ENCODE measurements at regions not wholly inside any gene's neighbourhood (a gene's known extent, or its start where the extent isn't known, plus 50 kb on each side); places are given as distances from the start of the nearest gene placed in this dataset.

GRCh38 chr10:1809139-1809741, 71.9 kb upstream of the ADARB2 start:
- WGBS (ENCODE audit: low lambda C conversion rate, missing lambda C conversion rate), result 93% methylated on average over 27 of the region's 27 CpGs
- H3K4me2 ChIP-seq, result no peak overlapping the region
- DNase-seq (ENCODE audit: low spot score), result no peak
- no peak overlapping the region for H3K4me3 ChIP-seq
- no peak overlapping the region for H3K27ac ChIP-seq
- no peaks in the 10 kb centered on the region for H3K4me1 ChIP-seq (ENCODE audit: insufficient read depth)
- H4K20me1 ChIP-seq (ENCODE audit: insufficient read depth, poor library complexity, severe bottlenecking), result no peaks in the 10 kb centered on the region
- no peak overlapping the region for H2AFZ ChIP-seq
- H3K27me3 ChIP-seq, result no peaks in the 10 kb centered on the region
- no peaks in the 10 kb centered on the region for H3K36me3 ChIP-seq (replicated peaks; ENCODE audit: insufficient read depth, low read depth)
- no peak for TF ChIP-seq EZH2 (IDR thresholded peaks at IDR 0.05; ENCODE audit: borderline replicate concordance)
- TF ChIP-seq, protein P1, sequence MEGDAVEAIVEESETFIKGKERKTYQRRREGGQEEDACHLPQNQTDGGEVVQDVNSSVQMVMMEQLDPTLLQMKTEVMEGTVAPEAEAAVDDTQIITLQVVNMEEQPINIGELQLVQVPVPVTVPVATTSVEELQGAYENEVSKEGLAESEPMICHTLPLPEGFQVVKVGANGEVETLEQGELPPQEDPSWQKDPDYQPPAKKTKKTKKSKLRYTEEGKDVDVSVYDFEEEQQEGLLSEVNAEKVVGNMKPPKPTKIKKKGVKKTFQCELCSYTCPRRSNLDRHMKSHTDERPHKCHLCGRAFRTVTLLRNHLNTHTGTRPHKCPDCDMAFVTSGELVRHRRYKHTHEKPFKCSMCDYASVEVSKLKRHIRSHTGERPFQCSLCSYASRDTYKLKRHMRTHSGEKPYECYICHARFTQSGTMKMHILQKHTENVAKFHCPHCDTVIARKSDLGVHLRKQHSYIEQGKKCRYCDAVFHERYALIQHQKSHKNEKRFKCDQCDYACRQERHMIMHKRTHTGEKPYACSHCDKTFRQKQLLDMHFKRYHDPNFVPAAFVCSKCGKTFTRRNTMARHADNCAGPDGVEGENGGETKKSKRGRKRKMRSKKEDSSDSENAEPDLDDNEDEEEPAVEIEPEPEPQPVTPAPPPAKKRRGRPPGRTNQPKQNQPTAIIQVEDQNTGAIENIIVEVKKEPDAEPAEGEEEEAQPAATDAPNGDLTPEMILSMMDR (IDR thresholded peaks at IDR 0.05; ENCODE audit: poor library complexity), result no peak
- no peak for TF ChIP-seq EZH2phosphoT487 (IDR thresholded peaks at IDR 0.05; ENCODE audit: low read depth, severe bottlenecking, unreplicated experiment)
- H3K79me2 ChIP-seq, result no peaks in the 10 kb centered on the region
- H3K9me2 ChIP-seq (replicated peaks; ENCODE audit: insufficient read depth), result no peaks in the 10 kb centered on the region
- no peaks in the 10 kb centered on the region for H3K9me3 ChIP-seq (ENCODE audit: low read depth)

- Histone ChIP-seq H3K36me3 (replicated peaks; ENCODE audit: insufficient read depth, low read depth) (no peaks in the 10 kb centered on the region), H2AFZ (no peak overlapping the region), H3K4me3 (no peak overlapping the region), H4K20me1 (ENCODE audit: insufficient read depth, poor library complexity, severe bottlenecking) (no peaks in the 10 kb centered on the region), H3K4me1 (ENCODE audit: insufficient read depth) (no peaks in the 10 kb centered on the region), H3K27me3 (no peaks in the 10 kb centered on the region), H3K9me2 (replicated peaks; ENCODE audit: insufficient read depth) (no peaks in the 10 kb centered on the region), H3K27ac (no peak overlapping the region), H3K4me2 (no peak overlapping the region), H3K9me3 (ENCODE audit: low read depth) (no peaks in the 10 kb centered on the region), H3K79me2 (no peaks in the 10 kb centered on the region)
- DNase-seq (ENCODE audit: low spot score), result no peak
- TF ChIP-seq, protein P1 (IDR thresholded peaks at IDR 0.05; ENCODE audit: poor library complexity), result no peak
- no peak for TF ChIP-seq EZH2 (IDR thresholded peaks at IDR 0.05; ENCODE audit: borderline replicate concordance)
- TF ChIP-seq EZH2phosphoT487 (IDR thresholded peaks at IDR 0.05; ENCODE audit: low read depth, severe bottlenecking, unreplicated experiment), result no peak
- 94% methylated on average over 25 of the region's 25 CpGs for WGBS (ENCODE audit: low lambda C conversion rate, missing lambda C conversion rate)
Observed at GRCh38 chr10:1807924-1808323, 70.6 kb upstream of the ADARB2 start.

DNA sequence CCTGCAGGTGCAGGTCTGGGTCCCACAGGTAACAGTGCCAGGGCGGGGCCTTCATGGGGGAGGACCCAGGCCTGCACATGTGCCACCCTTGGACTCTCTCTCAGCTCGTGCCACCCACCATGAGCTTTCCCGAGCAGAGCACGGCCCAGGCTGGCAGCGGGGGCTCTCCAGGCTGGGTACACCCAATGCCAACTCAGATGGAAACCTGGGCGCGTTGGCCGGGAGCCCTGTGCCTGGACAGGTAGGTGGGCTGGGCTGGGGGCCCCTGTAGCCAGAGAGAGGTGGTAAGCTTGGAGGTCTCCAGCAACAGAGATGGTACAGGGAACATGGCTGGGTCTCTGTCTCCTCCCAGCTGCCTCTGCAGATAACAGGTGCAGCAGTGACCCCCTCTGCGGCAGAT, 69.9 kb upstream of the ADARB2 start:
- no peak overlapping the region for H3K4me2 ChIP-seq
- DNase-seq (ENCODE audit: low spot score), result no peak
- no peaks in the 10 kb centered on the region for H3K9me2 ChIP-seq (replicated peaks; ENCODE audit: insufficient read depth)
- no peak overlapping the region for H2AFZ ChIP-seq
- 92% methylated on average over 9 of the region's 9 CpGs for WGBS (ENCODE audit: low lambda C conversion rate, missing lambda C conversion rate)
- H3K4me1 ChIP-seq (ENCODE audit: insufficient read depth), result no peaks in the 10 kb centered on the region
- no peaks in the 10 kb centered on the region for H3K9me3 ChIP-seq (ENCODE audit: low read depth)
- H3K4me3 ChIP-seq, result no peak overlapping the region
- no peak for TF ChIP-seq EZH2phosphoT487 (IDR thresholded peaks at IDR 0.05; ENCODE audit: low read depth, severe bottlenecking, unreplicated experiment)
- H3K27ac ChIP-seq, result no peak overlapping the region
- no peaks in the 10 kb centered on the region for H3K36me3 ChIP-seq (replicated peaks; ENCODE audit: insufficient read depth, low read depth)
- no peaks in the 10 kb centered on the region for H3K27me3 ChIP-seq
- no peaks in the 10 kb centered on the region for H3K79me2 ChIP-seq
- H4K20me1 ChIP-seq (ENCODE audit: insufficient read depth, poor library complexity, severe bottlenecking), result no peaks in the 10 kb centered on the region

GRCh38 chr10:1802413-1802812, 65.1 kb upstream of the ADARB2 start:
- no peak overlapping the region for H3K4me2 ChIP-seq
- H3K4me3 ChIP-seq, result no peak overlapping the region
- H3K9me2 ChIP-seq (replicated peaks; ENCODE audit: insufficient read depth), result no peaks in the 10 kb centered on the region
- H3K79me2 ChIP-seq, result no peaks in the 10 kb centered on the region
- H3K36me3 ChIP-seq (replicated peaks; ENCODE audit: insufficient read depth, low read depth), result no peaks in the 10 kb centered on the region
- H3K27ac ChIP-seq, result no peak overlapping the region
- H4K20me1 ChIP-seq (ENCODE audit: insufficient read depth, poor library complexity, severe bottlenecking), result no peaks in the 10 kb centered on the region
- no peaks in the 10 kb centered on the region for H3K27me3 ChIP-seq
- TF ChIP-seq, protein P1 (IDR thresholded peaks at IDR 0.05; ENCODE audit: poor library complexity), result no peak
- no peak for TF ChIP-seq EZH2phosphoT487 (IDR thresholded peaks at IDR 0.05; ENCODE audit: low read depth, severe bottlenecking, unreplicated experiment)
- no peak for TF ChIP-seq EZH2 (IDR thresholded peaks at IDR 0.05; ENCODE audit: borderline replicate concordance)
- no peaks in the 10 kb centered on the region for H3K9me3 ChIP-seq (ENCODE audit: low read depth)
- no peaks in the 10 kb centered on the region for H3K4me1 ChIP-seq (ENCODE audit: insufficient read depth)
- no peak overlapping the region for H2AFZ ChIP-seq
- WGBS (ENCODE audit: low lambda C conversion rate, missing lambda C conversion rate), result 92% methylated on average over 2 of the region's 2 CpGs
- DNase-seq (ENCODE audit: low spot score), result no peak
